Adrenal gland (tissue), 9 donors: ENCODE measurements at regions not wholly inside any gene's neighbourhood (a gene's known extent, or its start where the extent isn't known, plus 50 kb on each side); places are given as distances from the start of the nearest gene placed in this dataset.

Source experiments
- DNase-seq, 7 donors: peaks; one replicate each; pipeline ENCODE4 v3.0.0-alpha.2; 2019 to 2020
- H3K27ac ChIP-seq, 5 donors: fragments of 200-600 bp; sonication (generic) in 4 of 5; 1 replicate in 3 of 5; 2 replicates in 2 of 5; pipeline versions ENCODE4 v1.5.1 to v1.8.0; 2016 to 2020; ENCODE audit warnings: mild to moderate bottlenecking in 1 of 5
- H3K27me3 ChIP-seq: fragments of 200-600 bp; 2 replicates; pipeline ENCODE4 v1.8.0; 2021
- H3K36me3 ChIP-seq, 2 donors: fragments of 200-600 bp; replicated peaks in 1 of 2; 1 replicate in 1 of 2; 2 replicates in 1 of 2; pipeline versions ENCODE4 v1.5.1 to v1.8.0; 2018 to 2022
- H3K4me1 ChIP-seq, 2 donors: fragments of 200-600 bp; replicated peaks in 1 of 2; 1 replicate in 1 of 2; 2 replicates in 1 of 2; pipeline versions ENCODE4 v1.5.1 to v1.8.0; 2018 to 2021
- H3K4me3 ChIP-seq, 4 donors: fragments of 200-600 bp; sonication (generic) in 3 of 4; one replicate each; pipeline ENCODE4 v1.5.1; 2016 to 2018
- H3K9me3 ChIP-seq, 3 donors: fragments of 200-600 bp; sonication (generic) in 1 of 3; replicated peaks in 1 of 3; 1 replicate in 2 of 3; 2 replicates in 1 of 3; pipeline versions ENCODE4 v1.5.1 to v1.8.0; 2016 to 2021
- POLR2A ChIP-seq, 2 donors: fragments of 450-650 bp; IDR thresholded peaks; one replicate each; pipeline ENCODE4 v1.6.1; 2017; ENCODE audit warnings: antibody characterized with exemption in 2 of 2, mild to moderate bottlenecking in 2 of 2, moderate library complexity in 1 of 2
- WGBS, 4 donors: extraction: QIAGEN DNeasy Blood & Tissue Kit in 2 of 4; methylation state at CpG; one replicate each; pipeline versions ENCODE4 v1.1.5 to v1.1.7; 2013 to 2017; 5-methylcytosine and 5-hydroxymethylcytosine counted together
- intact Hi-C, 2 donors: fragments of 100-400 bp; cut with DNase I; formaldehyde crosslinking; loops; one replicate each; pipeline versions ENCODE4 v1.14.1 to v1.15.0; 2022 to 2023
- TF ChIP-seq, protein P1 (sequence below), 6 experiments: fragments of 450-650 bp in 4 of 6; fragments of 200-600 bp in 2 of 6; sonication (generic) in 1 of 6; IDR thresholded peaks; 1 replicate in 5 of 6; 2 replicates in 1 of 6; pipeline versions ENCODE4 v1.5.1 to v1.8.0; 2016 to 2021; ENCODE audit warnings: antibody characterized with exemption in 6 of 6, mild to moderate bottlenecking in 2 of 6, moderate library complexity in 1 of 6
- donor health status: healthy with polysubstance abuse.
- donor health status: Bipolar disorder and iron deficiency.
- donor health status: DM: yes; HTN: yes; CAD: no.
- donor health status: DM: no; HTN: no; CAD: no.
- donor health status: DM: no; HTN: no; CAD: no.

DNA sequence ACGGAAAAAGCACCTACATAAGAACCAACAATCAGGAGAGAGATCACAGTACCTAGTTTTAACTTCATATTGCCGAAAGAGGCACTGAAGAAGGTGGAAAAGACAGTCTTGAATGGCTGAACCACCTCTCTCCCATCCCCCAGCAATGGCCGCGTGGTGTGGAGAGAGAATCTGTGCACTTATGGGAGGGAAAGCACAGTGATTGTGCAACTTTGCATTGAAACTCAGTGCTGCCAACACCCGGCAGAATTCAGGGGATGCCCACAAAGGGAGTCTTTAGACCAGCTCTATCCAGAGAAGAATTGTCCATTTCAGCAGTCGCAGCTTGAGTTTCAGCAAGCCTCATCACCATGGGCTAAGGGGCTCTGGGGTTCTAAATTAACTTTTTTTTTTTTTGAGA, 186.3 kb upstream of the USP25 start:
- Histone ChIP-seq H3K27ac (no peak overlapping the region), H3K36me3 (no peaks in the 10 kb centered on the region), H3K9me3 (no peaks in the 10 kb centered on the region), H3K27me3 (no peaks in the 10 kb centered on the region), H3K4me3 (no peak overlapping the region), H3K4me1 (no peaks in the 10 kb centered on the region)
- intact Hi-C loops, result no loop called here
- whole genome bisulfite sequencing, 4 donors, result 41 to 73% (median 70%) methylated on average over 6 of the region's 6 CpGs
- DNase-seq, result no peak
- TF ChIP-seq POLR2A (IDR thresholded peaks at IDR 0.05), result no peak
- TF ChIP-seq, protein P1, sequence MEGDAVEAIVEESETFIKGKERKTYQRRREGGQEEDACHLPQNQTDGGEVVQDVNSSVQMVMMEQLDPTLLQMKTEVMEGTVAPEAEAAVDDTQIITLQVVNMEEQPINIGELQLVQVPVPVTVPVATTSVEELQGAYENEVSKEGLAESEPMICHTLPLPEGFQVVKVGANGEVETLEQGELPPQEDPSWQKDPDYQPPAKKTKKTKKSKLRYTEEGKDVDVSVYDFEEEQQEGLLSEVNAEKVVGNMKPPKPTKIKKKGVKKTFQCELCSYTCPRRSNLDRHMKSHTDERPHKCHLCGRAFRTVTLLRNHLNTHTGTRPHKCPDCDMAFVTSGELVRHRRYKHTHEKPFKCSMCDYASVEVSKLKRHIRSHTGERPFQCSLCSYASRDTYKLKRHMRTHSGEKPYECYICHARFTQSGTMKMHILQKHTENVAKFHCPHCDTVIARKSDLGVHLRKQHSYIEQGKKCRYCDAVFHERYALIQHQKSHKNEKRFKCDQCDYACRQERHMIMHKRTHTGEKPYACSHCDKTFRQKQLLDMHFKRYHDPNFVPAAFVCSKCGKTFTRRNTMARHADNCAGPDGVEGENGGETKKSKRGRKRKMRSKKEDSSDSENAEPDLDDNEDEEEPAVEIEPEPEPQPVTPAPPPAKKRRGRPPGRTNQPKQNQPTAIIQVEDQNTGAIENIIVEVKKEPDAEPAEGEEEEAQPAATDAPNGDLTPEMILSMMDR (IDR thresholded peaks at IDR 0.05), result no peak

DNA sequence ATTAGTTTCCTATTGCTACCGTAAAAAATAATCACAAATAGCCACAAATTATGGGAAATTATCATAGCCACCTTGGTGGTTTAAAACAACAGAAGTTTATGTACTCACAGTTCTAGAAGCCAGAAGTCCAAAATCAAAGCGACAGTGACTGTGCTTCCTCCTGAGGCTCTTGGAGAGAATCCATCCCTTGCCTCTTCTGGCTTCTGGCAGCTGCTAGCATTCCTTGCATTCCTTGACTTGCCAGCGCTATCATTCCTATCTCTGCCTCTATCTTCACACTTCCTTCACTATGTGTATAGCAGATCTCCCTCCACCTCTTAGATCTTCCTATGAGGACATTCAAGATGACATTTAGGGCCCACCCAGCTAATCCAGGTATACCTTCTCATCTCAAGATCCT, 180.1 kb upstream of the USP25 start:
- Histone ChIP-seq H3K9me3 (no peaks in the 10 kb centered on the region), H3K27me3 (no peaks in the 10 kb centered on the region), H3K36me3 (no peaks in the 10 kb centered on the region), H3K4me1 (no peaks in the 10 kb centered on the region), H3K4me3 (no peak overlapping the region), H3K27ac (no peak overlapping the region)
- 56 to 75% (median 61%) methylated on average over 3 of the region's 3 CpGs for WGBS, 4 donors
- DNase-seq, result no peak
- intact Hi-C loops, result no loop called here
- TF ChIP-seq, protein P1 (IDR thresholded peaks at IDR 0.05), result no peak
- no peak for TF ChIP-seq POLR2A (IDR thresholded peaks at IDR 0.05)

DNA sequence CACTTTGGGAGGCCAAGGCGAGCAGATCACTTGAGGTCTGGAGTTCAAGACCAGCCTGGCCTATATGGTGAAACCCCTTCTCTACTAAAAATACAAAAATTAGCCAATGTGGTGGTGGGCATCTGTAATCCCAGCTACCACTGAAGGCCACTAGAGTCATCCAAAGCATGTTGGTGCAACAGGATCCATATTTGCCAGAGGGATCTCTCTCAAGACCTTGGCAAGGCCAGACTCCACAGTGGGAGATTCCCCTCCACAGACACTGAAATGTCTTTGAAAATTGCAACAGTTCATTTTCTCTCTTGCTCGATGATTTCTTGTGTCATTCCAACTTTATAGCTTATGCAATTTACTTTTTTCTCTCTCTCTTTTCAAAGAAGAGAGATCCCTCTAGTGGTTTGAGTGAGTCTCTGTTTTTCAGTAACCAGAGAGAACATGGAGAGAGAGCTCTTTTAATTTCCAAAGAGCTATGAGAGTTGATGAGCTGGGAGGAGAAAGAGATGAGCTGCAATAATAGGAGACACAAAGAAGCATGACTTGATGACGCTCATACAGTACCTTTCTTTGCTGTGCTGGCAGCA, 176.8 kb upstream of the USP25 start:
- no peak overlapping the region for H3K4me3 ChIP-seq
- H3K9me3 ChIP-seq, result no peaks in the 10 kb centered on the region
- TF ChIP-seq POLR2A (IDR thresholded peaks at IDR 0.05), result no peak
- TF ChIP-seq, protein P1 (IDR thresholded peaks at IDR 0.05), result peak in 5 of 6 experiments; percentile 38 to 52 (median 46)
- DNase-seq, result no peak
- H3K27me3 ChIP-seq, result no peaks in the 10 kb centered on the region
- no peaks in the 10 kb centered on the region for H3K4me1 ChIP-seq
- H3K36me3 ChIP-seq, result no peaks in the 10 kb centered on the region
- intact Hi-C loops, result no loop called here
- H3K27ac ChIP-seq, result no peak overlapping the region
- 41 to 50% (median 46%) methylated on average over 3 of the region's 3 CpGs for WGBS, 4 donors

DNA sequence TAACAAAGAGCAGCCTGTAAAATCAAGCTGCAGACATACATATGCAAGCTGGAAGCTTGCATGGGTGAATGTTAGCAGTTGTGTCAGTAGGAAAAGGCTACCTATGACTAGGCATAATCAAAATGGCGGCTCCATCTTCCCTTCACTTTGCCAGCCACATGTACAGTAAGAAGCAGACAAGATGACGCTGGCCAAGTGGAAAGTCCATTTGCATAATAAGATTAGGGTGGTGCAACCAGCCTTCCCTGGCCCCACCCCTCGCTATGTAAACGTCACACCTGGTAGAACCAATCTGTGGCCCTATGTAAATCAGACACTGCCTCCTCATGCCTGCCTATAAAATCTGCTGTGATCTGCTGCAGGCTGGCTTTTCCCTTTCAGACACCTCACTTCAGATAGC, 171.9 kb upstream of the USP25 start:
- no peak for TF ChIP-seq POLR2A (IDR thresholded peaks at IDR 0.05)
- TF ChIP-seq, protein P1 (IDR thresholded peaks at IDR 0.05), result no peak
- Histone ChIP-seq H3K4me3 (no peak overlapping the region), H3K36me3 (no peaks in the 10 kb centered on the region), H3K9me3 (no peaks in the 10 kb centered on the region), H3K27me3 (no peaks in the 10 kb centered on the region), H3K27ac (no peak overlapping the region), H3K4me1 (no peaks in the 10 kb centered on the region)
- 83 to 87% (median 85%) methylated on average over 4 of the region's 4 CpGs for WGBS, 4 donors
- no peak for DNase-seq
- intact Hi-C loops, result no loop called here
